GM23248 (cell line): ENCODE measurements at regions not wholly inside any gene's neighbourhood (a gene's known extent, or its start where the extent isn't known, plus 50 kb on each side); places are given as distances from the start of the nearest gene placed in this dataset.
"Not testable (repeated sequence)": the region's sequence is repeated elsewhere in the genome, so short reads cannot be mapped to it uniquely, and the experiment has no call there.

Experiments used
- EZH2 ChIP-seq: fragments of 200-600 bp; sonication (generic); IDR thresholded peaks from 2 replicates; pipeline ENCODE4 v1.6.1; 2018; ENCODE audit warnings: antibody characterized with exemption, mild to moderate bottlenecking; ENCODE audit not compliant: insufficient read depth, poor library complexity, severe bottlenecking
- EZH2phosphoT487 ChIP-seq: fragments of 200-600 bp; sonication (generic); IDR thresholded peaks from 2 replicates; pipeline ENCODE4 v1.6.1; 2018; ENCODE audit warnings: antibody characterized with exemption, moderate library complexity, mild to moderate bottlenecking, low read depth; ENCODE audit not compliant: insufficient read depth

DNA sequence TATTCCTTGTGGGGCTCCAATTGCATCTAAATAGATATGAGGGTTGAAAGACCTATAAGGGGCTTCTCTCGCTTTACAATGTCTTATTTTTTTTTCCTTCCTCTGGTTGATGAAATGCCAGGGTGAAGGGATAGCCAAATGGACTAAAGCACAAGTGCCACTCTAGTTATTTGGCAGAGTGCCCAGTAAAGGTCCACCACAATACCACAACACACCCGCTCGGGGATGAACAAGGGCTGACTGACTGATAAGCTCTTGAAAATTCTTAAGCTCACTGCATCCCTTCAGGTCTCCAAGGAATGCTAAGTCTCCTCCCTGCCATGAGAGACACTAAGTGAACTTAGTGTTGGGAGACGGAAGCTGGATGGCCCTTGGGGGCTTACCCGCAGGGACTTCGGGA lies 121.0 kb upstream of the CCNG1 start:
- not testable (repeated sequence) for TF ChIP-seq EZH2, EZH2phosphoT487
